Muscle layer of duodenum (tissue), 2 donors: ENCODE measurements at regions not wholly inside any gene's neighbourhood (a gene's known extent, or its start where the extent isn't known, plus 50 kb on each side); places are given as distances from the start of the nearest gene placed in this dataset.
"Not testable (repeated sequence)": the region's sequence is repeated elsewhere in the genome, so short reads cannot be mapped to it uniquely, and the experiment has no call there.

Source experiments
- H3K27ac ChIP-seq: one replicate; pipeline ENCODE4 v1.7.0; 2013; ENCODE audit warnings: mild to moderate bottlenecking, low read length
- H3K27me3 ChIP-seq: one replicate; pipeline ENCODE4 v1.7.0; 2013; ENCODE audit warnings: low read depth, mild to moderate bottlenecking, control low read depth, low read length
- H3K36me3 ChIP-seq, 2 donors: one replicate each; pipeline ENCODE4 v1.7.0; 2013; ENCODE audit warnings: low read length in 2 of 2, control low read depth in 1 of 2, mild to moderate bottlenecking in 1 of 2; ENCODE audit not compliant: insufficient read depth in 2 of 2, control insufficient read depth in 1 of 2
- H3K4me1 ChIP-seq, 2 donors: one replicate each; pipeline ENCODE4 v1.7.0; 2013; ENCODE audit warnings: low read length in 2 of 2, mild to moderate bottlenecking in 2 of 2, control low read depth in 1 of 2, moderate library complexity in 1 of 2; ENCODE audit not compliant: insufficient read depth in 2 of 2, control insufficient read depth in 1 of 2
- H3K4me3 ChIP-seq, 2 donors: one replicate each; pipeline ENCODE4 v1.7.0; 2013; ENCODE audit warnings: low read length in 2 of 2, low read depth in 1 of 2, mild to moderate bottlenecking in 1 of 2
- H3K9me3 ChIP-seq, 2 donors: one replicate each; pipeline ENCODE4 v1.7.0; 2013; ENCODE audit warnings: low read length in 2 of 2, control low read depth in 1 of 2, mild to moderate bottlenecking in 1 of 2; ENCODE audit not compliant: control insufficient read depth in 1 of 2
- donor health status: healthy.

DNA sequence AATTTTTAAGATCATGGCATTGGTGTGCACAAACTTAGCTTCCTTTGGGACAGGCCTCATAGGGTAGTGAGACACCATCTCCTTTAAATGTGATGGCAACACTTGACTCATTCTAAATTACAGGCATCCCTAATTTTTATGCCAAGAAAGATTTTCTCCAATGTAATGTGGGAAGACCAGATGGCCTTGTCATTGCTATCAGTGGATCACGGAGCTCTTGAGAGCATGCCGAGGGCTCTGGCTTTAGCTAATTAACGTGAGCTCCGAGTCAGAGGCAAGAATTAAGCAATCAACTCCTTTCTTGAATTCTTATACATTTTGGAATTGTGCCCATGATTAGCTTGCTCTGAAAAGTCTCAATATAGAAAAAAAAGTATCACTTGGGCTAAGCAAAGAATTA lies 215.8 kb downstream of the LRRC70 start:
- no peaks in the 10 kb centered on the region for H3K36me3 ChIP-seq
- H3K27me3 ChIP-seq: no peaks in the 10 kb centered on the region
- H3K4me3 ChIP-seq: no peak overlapping the region
- peaks cover 0 to 17% of the 10 kb centered on the region in 2 donors for H3K9me3 ChIP-seq
- H3K4me1 ChIP-seq: no peaks in the 10 kb centered on the region
- H3K27ac ChIP-seq: no peak overlapping the region

DNA sequence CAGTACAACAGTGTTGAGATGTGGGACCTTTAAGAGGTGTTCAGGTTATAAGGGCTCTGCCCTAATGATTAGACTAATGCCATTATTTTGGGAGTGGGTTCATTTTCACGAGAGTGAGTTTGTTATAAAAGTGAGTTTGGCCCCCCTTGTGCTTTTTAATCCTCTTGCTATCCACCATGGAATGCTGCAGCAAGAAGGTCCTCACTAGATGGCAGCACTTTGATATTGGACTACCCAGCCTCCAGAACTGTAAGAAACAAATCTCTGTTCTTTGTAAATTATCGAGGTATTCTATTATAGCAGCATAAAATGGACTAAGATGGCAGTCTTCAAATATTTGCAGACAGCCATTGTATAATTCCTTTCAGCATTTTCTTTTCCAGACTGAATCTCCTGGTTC lies 212.4 kb downstream of the LRRC70 start:
- H3K27ac ChIP-seq: no peak overlapping the region
- no peak overlapping the region for H3K4me3 ChIP-seq
- no peaks in the 10 kb centered on the region for H3K36me3 ChIP-seq
- H3K9me3 ChIP-seq: no peaks in the 10 kb centered on the region
- no peaks in the 10 kb centered on the region for H3K4me1 ChIP-seq
- no peaks in the 10 kb centered on the region for H3K27me3 ChIP-seq

DNA sequence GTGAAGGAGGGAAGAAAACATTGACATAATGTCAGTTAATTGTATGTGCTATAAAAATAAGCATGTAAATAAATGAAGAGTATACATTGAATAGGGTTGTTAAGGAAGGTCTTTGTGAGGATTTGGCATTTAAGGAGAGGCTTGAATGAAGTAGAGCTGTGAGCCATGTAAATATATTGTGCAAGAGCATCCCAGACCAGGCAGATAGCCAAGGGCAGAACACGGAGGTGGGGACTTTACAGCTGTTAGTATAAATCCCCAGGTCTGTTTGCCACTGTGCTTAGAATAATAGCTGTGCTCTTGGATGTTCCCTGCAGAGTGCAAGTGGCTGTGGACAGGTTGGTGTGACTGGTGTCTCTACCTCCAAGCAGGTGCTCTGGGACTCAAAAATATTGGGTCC lies 211.7 kb downstream of the LRRC70 start:
- H3K27ac ChIP-seq: no peak overlapping the region
- no peaks in the 10 kb centered on the region for H3K4me1 ChIP-seq
- no peak overlapping the region for H3K4me3 ChIP-seq
- H3K9me3 ChIP-seq: no peaks in the 10 kb centered on the region
- H3K27me3 ChIP-seq: no peaks in the 10 kb centered on the region
- no peaks in the 10 kb centered on the region for H3K36me3 ChIP-seq

DNA sequence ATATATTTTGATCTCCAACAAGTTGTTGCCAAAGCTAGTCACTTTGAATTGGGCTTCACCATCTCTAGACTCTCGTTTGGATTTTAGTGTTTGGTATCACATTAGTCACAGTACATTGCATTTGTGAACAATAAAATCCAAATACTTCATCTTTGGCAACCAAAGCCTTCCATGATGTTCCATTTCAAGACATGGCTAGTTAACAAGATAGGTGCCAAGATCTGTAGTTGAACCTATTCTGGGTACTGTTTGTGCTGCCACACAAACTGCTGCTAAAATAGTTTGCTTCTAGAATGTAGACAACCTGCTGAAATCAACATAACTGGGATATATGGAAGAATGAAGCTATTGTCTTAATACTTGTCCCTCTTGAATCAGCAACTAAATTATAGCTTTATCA lies 207.5 kb downstream of the LRRC70 start:
- Histone ChIP-seq H3K27ac (no peak overlapping the region), H3K36me3 (no peaks in the 10 kb centered on the region), H3K4me3 (no peak overlapping the region), H3K27me3 (no peaks in the 10 kb centered on the region), H3K4me1 (no peaks in the 10 kb centered on the region), H3K9me3 (no peaks in the 10 kb centered on the region)

DNA sequence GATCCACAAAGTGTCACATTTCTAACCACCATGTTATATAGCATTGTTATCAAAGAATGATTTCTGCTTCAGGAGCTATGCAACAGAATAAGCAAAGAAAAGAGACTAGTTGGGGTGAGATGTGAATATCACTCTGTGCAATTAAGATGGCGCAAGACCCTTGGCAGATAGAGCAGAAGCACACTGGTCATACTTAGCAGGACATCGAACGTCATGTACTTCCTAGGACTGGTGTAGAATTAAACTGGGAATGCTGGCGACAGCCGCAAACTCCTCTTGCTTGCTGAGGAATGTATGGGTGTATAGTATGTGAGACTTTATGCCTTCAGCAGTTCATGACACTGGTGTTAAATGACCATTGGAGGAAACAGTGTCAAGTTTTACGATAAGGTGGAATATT lies 207.0 kb downstream of the LRRC70 start:
- H3K36me3 ChIP-seq: no peaks in the 10 kb centered on the region
- no peaks in the 10 kb centered on the region for H3K9me3 ChIP-seq
- no peak overlapping the region for H3K4me3 ChIP-seq
- no peaks in the 10 kb centered on the region for H3K4me1 ChIP-seq
- no peak overlapping the region for H3K27ac ChIP-seq
- H3K27me3 ChIP-seq: no peaks in the 10 kb centered on the region

DNA sequence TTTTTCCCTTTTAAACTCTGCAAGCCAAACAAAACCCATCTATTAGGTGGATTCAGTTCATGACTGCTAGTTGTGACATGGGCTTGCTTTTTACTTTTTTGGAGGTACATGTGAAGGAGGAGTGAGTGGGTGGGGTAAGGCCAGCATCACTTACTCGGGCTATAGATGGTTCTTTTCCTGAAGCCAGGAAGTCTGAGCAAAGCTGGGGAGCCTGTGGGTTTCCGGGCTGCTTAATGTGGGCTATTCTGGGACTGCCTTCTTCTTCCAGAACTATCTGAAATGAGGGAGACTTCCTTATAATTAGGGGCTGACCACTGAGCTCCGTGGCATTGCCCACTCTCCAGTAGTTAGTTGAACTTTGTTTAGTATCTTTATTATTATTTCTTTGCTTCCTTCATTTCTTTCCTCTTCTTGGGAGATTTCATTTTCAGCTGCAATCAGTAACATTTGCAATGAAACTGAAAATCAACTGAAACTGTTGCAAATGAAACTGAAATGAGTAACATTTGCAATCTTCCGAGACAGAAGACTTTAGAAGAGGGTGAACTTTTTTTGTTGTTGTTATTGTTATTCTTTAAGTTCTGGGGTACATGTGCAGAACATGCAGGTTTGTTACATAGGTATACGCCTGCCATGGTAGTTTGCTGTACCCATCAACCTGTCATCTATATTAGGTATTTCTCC lies 204.9 kb downstream of the LRRC70 start:
- no peaks in the 10 kb centered on the region for H3K27me3 ChIP-seq
- H3K9me3 ChIP-seq: no peaks in the 10 kb centered on the region
- no peak overlapping the region for H3K27ac ChIP-seq
- no peak overlapping the region for H3K4me3 ChIP-seq
- H3K36me3 ChIP-seq: no peaks in the 10 kb centered on the region
- H3K4me1 ChIP-seq: no peaks in the 10 kb centered on the region

DNA sequence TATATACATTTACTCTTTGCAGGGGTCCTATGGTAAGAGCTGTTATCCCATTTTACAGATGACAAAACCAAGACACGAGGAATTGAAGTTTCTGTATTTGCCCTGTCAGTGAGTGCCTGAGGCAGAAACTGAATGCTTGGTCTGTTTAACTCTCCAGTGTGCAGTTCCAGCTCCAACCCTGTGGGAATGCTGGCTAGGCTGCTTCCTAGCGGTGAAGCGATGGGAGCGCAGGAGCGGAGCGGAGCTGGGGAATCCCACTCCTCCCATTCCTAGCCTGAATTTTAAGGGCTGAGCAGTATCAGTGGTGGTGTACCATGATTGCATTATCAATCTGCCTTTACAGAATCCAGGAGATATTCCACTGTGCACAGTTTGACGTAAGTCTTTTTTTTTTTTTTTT lies 202.3 kb downstream of the LRRC70 start:
- no peaks in the 10 kb centered on the region for H3K4me1 ChIP-seq
- no peak overlapping the region for H3K4me3 ChIP-seq
- H3K36me3 ChIP-seq: no peaks in the 10 kb centered on the region
- no peaks in the 10 kb centered on the region for H3K9me3 ChIP-seq
- H3K27me3 ChIP-seq: no peaks in the 10 kb centered on the region
- H3K27ac ChIP-seq: no peak overlapping the region

DNA sequence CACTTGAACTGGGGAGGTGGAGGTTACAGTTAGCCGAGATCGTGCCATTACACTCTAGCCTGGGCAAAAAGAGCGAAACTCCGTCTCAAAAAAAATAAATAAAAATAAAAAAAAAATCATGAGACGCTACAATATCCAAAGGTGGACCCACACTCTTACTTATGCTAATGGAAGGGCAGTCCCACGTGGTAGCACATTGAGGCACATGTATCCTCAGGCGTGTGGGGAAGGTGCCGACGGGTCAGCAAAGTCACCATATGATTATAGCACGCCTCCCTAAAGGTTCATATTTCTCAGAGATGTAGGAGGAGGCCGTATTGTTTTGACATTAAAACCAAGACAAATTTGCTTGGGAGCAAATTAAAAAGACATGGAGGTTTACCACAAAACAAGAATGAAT lies 201.6 kb downstream of the LRRC70 start:
- Histone ChIP-seq H3K4me3 (no peak overlapping the region), H3K4me1 (no peaks in the 10 kb centered on the region), H3K27me3 (no peaks in the 10 kb centered on the region), H3K27ac (no peak overlapping the region), H3K36me3 (no peaks in the 10 kb centered on the region), H3K9me3 (no peaks in the 10 kb centered on the region)

DNA sequence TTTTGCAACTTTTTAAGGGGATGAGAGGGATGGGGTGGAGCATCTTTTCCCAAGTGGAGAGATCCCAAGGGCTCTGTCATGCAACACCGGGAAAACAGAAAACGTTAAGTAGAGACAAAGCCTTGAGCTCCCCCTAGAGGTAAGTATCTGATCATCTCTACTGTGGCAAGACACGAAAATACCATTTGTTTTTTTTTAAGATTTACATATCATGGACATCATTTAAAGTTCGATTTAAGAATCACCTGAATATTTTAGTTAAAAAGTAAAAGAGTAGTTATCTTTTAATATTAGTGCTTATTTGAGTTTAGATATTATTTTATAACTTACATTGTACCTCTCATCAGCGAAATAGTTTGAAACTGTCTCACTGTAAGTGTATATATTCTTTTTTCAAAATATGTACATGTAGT lies 200.4 kb downstream of the LRRC70 start:
- H3K4me1 ChIP-seq: no peaks in the 10 kb centered on the region
- no peak overlapping the region for H3K27ac ChIP-seq
- H3K27me3 ChIP-seq: no peaks in the 10 kb centered on the region
- no peaks in the 10 kb centered on the region for H3K9me3 ChIP-seq
- no peak overlapping the region for H3K4me3 ChIP-seq
- H3K36me3 ChIP-seq: no peaks in the 10 kb centered on the region

DNA sequence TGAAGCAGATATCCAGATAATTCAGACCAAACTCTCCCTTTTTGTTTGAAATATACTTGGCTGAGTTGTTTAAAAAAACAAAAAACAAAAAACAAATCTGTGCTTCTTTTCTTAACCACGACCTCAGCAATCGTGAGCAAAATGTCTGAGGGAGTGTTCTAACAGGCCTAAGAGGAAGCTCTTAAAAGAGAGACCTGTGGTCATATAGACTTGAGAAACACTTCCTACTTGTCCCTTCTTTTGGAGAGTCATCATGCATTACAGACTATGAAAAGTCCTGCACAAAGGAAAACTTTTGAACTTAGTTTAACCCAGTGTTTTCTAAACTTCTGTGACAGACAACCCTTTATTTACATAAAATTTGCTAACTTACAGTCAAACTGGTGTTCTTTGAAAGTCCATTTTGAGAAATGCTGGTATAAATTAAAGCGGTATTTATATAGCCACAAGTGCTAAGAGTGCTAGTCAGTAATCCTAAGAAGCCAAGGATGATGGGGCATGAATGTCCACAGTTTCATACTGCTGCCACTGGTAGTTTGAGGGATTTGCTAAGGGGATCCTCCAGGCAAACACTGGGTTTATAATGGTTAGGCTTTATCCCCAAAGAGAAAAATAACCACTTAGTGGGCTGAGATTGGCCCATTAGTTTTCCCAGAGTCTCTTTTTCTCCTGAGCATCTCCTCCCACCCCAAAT lies 199.8 kb downstream of the LRRC70 start:
- no peaks in the 10 kb centered on the region for H3K36me3 ChIP-seq
- H3K27me3 ChIP-seq: no peaks in the 10 kb centered on the region

DNA sequence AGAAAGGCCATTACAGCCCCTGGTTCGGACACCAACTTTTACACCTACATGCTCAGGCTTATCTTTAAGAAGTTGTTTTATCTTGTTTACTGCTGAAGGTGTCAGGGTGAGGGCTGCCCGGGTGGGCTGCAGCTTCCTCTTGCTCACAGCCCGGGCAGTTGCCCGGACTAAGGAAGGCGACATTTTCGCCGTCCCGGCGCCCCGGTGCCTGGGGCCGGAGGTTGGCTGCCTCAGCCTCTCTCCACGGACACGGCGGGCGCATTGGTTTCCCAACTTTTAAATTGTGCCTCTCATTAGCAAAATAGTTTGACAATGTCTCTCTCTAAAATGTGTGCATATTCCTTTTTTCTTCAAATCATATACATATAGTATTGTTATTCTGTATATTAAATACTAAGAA lies 198.5 kb downstream of the LRRC70 start:
- H3K36me3 ChIP-seq, H3K9me3 ChIP-seq, H3K27me3 ChIP-seq, H3K4me1 ChIP-seq, H3K27ac ChIP-seq, H3K4me3 ChIP-seq: not testable (repeated sequence)

More for the DNA sequence above, 199.8 kb downstream of the LRRC70 start:
- no peaks in the 10 kb centered on the region for H3K9me3 ChIP-seq
- no peak overlapping the region for H3K27ac ChIP-seq
- H3K4me1 ChIP-seq: no peaks in the 10 kb centered on the region
- no peak overlapping the region for H3K4me3 ChIP-seq

DNA sequence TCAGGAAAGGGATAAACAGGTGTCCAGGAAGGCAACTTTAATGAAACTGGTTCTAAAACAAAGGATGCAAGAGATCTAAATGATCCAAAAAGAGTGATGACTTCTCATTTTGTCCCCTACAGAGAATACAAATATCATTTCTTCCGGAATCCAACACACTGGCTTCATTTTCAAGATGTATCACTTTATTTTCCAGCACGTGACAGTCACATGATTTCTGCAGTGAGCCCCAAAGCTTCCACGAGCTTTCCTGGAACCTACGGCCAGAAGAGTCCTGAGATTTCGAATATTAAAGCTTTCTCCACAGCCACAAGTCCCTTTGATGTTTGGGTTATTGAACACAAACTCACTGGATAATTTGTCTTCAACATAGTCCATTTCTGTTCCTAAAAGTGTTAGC lies 198.0 kb downstream of the LRRC70 start:
- not testable (repeated sequence) for H3K9me3 ChIP-seq, H3K36me3 ChIP-seq, H3K4me1 ChIP-seq, H3K27me3 ChIP-seq, H3K4me3 ChIP-seq, H3K27ac ChIP-seq
